ENCODE measurements at regions not wholly inside any gene's neighbourhood (a gene's known extent, or its start where the extent isn't known, plus 50 kb on each side); places are given as distances from the start of the nearest gene placed in this dataset.

DNA sequence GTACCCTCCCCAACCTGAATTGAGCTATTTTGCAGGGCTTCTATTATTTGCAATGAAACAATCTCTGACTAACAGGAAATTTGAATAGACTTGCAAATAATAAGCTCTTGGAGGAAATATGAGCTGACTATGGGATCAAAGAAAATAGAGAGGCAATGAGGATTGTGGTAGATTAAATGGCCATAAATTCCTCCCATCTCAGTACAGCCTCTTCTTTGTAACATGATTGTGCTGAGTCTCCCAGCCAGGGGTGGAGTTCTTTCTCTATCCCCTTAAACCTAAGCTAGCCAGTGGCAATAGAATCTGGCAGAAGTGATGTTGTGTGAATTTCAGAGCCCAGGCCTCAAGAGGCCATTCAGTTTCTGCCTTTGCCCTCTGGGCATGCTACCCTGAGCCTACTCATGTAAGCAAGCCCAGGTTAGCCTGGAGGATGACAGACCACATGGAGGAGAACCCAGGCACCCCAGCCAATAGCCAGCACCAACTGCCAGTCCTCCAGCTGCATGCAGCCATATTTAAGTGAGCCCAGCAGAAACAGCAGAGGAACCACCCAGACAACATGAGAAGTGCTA is 86.8 kb upstream of the TP53I11 start:
- DNase-seq: no peak

DNA sequence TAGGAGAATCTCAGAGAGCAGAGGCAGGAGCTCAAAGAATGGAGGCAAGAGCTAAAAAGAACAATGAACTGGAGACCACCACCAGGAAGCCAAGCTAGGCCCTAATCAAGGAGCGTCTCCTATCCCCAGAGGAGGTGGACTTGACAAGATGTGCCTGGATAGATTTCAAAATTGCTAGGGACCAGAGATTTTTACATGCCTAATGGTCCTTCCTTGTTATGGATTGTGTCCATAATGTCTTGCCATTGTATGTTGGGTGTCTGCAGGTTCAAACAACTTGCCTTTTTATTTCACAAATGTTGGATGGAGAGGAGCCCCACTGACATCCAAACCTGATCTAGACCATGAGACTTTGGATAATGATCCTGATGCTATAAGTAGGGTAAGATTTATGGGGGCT is 88.2 kb upstream of the TP53I11 start:
- no peak for DNase-seq

DNA sequence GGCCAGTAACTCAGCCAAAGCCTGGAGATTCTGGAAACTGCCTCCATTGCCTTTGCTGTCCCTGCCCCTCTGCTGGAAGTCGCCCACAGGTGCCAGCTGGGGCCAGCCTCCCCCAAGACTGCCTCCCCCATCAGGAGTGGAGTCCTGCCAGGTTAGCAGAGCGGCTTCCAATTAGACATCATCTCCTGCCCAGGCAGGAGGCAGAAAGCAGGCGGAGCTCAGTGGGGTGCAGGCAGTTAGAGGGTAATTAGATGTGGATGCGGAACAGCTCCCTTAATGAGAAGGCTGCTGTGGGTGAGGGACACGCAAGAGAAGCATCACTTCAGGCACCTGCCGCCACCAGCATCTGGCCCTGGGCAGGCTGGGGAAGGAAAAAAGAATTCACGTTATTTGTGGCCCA is 90.9 kb upstream of the TP53I11 start:
- DNase-seq: no peak

DNA sequence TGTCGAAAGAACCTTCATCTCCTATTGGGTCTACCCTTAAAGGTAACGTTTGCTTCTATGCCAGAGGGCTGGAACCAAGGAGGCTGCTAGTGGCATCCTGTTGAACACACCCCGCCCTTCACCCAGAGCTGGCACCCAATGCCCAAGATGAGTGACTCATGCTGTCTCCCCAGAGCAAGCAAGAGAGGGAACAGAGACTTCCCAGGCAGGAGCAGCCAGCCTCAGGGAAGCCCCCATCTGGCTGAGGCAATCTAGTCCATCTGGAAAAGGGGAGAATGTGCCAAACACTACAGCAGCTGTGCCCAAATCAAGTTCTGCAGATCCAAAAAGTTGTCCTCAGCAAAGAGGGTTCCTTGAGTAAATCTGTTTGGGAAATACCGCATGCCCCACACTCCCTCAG is 91.9 kb upstream of the TP53I11 start:
- DNase-seq: no peak

DNA sequence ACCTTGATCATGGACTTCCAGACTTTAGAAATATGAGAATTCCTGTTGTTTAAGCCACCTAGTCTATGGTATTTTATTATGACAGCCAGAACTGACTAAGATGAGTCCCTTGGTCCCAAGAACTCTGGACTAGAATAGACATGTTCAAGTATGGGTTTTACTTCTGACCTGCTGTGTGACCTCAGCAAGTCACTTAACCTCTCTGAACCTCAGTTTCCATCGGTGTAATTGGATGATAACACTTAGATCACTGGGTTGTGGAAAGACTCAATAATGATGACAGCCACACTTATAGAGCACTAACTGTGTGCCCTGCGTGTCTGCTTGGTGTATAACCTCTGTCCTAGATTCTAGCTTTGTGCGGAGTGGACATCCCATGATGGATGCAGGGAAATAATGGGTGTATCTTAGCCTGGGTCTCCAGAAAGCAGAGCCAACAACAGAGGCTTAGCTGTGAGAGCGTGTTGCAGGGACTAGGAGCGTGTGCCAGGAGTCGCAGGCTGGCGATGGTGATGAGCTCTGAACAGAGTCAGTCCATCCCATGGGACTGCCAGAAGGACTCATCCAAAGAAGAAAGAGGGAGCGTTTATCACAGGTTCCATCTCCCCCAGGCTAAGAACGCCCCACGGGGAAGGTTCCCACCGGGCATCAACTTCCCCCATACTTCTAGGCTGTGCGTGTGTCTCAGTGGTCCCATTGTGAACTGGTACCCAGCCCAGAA is 93.2 kb upstream of the TP53I11 start:
- no peak for DNase-seq

DNA sequence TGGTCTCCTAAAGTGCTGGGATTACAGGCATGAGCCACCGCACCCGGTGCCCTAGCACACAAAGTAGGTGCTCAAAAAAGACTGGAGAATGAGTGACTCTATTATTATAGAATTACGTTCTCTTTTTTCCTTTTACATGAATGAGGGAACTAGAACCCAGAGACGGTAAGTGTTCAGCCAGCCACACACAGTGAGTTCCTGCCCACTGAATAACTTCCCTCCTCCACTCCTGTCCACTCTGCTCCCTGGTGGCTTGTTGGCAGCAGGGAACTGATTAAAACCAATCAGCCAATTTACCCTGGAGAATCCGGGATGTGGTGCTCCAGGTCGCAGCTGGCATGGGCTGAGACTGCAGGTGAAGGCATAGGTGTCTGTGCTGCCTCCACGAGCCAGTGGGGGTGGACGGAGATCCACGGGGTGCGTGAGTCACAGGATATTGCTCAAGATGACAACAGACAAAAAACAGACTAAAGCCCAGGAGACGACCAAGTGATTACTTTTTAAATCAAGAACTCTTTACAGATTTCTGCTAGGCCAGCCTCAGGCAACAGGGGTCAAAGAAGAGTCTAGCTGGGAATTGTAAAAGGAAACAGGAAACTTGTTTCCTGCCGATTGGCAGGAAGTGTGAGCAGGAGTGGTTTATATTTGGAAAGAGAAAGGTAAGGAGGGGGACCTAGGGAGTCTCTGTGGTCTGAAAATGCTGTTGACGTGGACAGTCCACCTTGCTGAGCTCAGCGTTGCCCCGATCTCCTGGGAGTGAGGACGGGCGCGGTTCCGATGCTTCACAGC is 95.2 kb upstream of the TP53I11 start:
- no peak for DNase-seq

DNA sequence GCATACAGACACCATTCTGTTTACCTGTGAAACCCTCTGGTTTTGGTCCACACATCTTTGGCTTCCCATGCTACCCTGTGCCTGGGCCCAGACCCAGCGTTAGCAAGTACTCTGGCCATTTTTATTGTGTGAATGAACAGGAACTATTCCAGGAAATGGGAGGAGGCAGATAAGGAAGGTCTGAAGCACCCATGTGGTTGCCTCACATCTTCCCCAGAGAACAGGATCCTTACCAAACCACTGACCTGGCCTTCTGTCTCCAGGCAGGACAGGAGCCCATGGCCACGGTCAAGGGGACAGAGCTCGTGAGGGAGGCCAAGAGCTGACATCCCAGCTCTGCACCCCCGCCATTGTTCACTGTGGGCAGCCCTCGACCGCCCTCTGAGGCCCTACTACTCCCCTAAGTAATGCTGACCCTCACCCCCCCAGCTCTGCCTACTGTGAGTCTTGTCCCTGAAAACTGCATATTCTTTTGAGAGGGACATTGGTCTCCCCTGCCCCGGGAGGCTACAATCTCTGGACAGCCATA is 97.7 kb upstream of the TP53I11 start:
- DNase-seq: no peak

DNA sequence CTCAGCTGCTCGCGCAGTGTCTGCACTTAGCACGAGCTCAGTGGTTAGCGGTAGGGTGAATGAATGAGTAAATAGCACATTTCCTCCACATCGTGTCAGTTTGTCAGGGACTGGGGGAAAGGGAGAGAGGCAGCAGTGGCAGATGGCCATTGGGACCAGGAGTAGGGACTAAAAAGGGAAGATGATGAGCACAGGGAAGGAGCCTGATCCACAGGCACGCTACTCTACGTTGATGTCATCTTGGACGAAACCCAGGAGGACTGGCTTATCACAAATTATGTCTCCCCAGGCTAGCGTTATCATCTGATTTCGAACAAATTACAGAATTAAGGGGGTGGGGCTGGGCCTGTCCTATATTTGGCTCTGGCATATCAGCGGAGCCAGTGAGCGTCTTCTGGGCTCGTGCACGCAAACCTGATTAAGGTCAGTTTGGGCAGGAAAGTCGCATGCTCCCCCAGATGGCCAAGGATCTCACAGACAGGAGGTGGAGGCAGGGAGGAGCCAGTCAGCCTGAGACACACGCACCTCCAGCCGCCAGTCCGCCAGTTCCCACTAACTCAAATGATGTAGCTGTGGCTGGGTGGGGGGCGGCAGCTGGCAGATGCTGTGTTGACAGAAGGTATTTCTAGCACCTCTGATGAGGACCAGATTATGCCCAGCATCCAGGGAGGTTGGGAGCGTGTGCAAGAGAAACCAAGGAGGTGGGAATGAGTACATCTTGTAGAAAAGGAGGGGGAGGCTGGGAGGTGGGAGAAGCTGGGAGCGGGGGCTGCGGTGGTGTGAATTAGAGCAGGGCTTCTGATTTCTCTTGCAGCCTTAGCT is 97.4 kb upstream of the PRDM11 start:
- DNase-seq: no peak

DNA sequence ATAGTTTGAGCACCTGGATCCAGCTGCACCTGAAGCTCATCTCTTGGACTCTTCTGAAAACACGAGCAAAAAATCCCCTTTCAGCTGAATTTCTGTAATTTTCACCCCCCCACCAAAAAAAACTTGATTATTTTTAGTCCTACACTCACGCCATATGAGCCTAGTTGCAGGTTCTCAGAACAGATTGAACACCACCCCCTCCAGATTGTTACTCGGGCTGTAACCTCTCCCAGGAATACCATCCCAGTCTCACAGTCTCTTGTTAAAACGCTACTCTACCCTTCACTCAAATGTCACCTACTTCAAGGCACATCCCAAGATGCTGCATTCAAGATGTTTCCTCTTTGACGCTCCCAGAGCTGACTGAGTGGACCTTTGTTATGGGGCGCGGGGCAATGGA is 96.3 kb upstream of the PRDM11 start:
- no peak for DNase-seq

DNA sequence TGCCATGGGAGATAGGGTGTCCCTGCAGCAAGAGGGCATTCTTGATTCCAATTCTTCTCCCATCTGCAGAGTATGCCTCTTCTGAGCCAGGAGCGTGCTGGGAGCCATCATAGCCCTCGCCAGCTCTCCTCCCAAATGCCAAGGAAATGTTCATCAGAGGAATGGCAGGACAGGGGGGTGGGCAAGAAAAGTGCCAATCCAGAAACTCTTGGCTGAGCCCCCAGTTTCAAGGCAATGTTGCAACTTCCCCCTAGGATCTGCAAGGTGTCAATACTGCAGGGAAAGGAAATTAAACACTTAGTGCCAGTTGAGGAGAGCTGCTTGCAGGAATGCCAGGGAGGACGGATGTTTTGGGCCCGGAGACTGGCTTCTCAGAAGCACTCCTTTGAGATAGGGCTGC is 94.8 kb upstream of the PRDM11 start:
- DNase-seq: no peak

DNA sequence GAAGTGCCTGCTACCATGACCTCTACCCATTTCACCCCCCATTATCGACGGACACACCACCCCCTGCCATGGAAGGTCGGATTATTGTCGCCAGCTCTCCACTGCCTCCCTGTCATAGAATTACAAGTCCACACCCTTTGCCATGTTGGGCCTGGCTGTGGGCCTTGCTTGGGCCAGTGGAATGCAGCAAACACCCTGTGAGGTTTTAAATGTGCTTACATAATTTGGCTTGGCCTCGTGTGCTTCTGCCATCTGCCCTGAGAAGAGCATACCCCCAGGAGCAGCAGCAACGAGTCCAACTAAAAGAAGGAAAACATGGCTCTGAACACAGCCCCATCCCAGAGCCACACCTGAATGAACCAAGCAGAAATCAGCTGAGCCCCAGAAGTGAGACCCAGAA is 94.1 kb upstream of the PRDM11 start:
- DNase-seq: no peak

DNA sequence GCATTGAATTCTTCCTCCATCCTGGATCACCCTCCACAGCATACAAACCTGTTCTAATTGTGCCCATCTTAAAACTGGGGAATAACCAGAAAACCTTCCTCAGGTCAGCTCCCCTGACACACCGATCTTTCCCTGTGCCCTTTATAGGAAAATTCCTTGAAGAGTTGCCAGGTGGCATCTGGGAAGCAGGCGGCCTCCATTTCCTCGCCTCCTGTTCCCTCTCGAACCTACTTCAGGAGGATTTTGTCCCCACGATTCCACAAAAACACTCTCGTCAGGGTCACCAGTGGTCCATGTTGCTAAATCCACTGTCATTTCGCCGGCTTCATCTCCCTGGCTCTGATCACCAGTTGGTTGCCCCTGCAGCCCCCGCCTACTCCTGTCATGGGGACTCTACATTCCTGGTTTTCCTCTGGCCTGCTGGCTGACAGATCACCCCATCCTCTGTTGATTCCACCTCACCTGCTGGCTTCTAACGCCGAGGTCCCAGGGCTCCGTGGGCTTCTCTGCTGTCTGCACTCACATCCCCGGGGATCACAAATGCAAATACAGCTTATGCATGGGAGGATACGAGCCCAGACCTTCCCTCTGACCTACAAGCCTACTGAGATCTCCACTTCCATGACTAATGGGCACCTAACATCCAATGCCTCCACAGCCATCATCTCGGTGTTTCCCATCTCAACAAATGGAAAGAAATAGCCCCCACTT is 92.5 kb upstream of the PRDM11 start:
- no peak for DNase-seq

DNA sequence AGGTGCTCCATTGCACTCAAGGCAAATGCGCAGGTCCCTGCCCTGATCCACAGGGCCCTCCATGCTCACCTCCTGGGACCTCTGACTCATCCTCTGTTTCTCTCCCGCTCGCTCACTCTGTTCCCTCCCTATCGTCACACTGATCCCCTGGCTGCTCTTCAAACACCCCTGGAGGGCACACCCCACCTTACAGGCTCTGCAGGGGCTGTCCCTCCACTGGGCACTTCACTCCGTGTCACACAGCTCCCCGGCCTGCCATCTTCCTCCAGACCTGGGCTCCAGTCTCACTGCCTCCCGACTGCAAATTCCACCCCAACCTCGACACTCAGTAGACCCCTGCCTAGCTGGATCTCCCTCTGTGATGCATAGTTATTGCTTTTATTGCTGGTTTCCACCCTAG is 91.5 kb upstream of the PRDM11 start:
- DNase-seq: no peak

DNA sequence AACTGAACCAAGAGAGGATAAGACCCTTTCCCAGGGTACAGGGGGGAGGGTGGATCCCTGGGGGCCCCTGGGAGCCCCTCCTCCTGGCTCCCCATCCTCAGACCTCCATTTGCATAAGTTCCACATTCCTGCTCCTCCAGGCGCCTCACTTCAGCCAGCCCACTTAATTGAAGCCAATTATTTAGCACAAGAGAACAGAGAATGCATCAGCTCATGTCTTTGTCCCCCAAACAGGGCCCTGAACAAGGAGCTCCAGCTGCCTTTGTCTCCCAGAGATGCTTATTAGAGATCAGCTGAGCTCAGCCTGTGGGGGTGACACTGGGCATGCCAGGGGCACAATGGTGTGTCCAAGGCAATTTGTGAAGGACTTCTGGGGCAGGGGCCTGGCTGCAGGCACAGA is 89.9 kb upstream of the PRDM11 start:
- DNase-seq: no peak

DNA sequence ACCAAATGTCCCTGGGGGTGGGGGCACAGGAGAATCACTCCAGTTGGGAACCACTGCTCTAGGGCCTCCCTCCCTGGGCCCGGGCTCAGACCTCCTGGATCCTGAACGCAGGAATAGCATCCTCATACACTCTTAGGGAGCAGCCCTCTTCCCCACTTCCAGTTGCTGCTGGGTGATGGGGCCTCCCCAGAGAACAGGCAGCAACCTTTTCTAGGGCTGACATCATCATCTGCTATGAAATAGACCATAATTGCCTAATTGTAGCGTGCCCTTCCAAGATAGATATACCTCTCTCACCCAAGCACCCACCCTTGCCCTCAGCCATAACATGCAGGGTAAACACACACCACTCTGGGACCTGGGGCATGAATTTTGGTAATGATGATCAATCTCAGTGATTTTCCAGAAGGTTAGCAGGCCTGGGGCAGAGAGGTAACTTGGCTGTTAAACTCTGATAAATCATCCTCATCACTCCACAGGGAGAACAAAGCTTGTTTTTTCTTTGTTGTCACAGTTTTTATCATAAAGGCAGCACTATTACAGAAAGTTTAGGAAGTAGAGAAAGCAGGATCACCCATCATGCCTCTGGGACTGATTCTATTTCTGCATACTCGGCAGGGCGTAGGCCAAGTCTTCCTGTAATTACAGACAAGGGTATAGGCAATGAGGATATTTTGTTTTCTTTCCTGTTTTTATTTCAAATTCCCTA is 88.3 kb upstream of the PRDM11 start:
- no peak for DNase-seq

DNA sequence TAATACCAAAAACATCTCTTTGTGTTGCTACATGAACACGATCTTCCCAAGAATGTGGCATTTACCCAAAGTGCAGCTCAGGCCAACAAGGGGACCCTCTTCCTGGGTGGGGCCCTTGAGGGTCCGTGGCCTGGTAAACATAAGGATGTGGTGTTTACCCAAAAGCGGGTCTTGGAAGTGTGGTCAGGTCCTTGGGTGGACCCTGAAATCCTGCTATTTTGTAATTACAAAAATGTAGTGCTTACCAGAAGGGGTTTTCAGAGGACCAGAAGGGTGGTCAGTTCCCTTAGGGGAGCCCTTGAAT is 87.8 kb upstream of the PRDM11 start:
- DNase-seq: no peak

DNA sequence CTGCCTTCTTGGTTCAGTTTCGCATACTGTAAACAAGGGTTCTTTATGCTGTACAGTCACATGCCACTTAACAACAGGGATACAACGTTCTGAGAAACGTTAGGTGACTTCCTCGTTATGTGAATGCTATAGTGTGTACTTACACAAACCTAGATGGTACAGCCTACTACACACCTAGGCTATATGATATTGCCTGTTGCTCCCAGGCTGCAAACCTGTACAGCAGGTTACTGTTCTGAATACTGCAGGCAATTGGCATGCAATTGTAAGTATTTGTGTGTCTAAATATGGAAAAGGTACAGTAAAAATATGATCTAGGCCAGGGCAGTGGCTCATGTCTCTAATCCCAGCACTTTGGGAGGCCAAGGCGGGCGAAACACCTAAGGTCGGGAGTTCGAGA is 85.7 kb upstream of the PRDM11 start:
- no peak for DNase-seq

DNA sequence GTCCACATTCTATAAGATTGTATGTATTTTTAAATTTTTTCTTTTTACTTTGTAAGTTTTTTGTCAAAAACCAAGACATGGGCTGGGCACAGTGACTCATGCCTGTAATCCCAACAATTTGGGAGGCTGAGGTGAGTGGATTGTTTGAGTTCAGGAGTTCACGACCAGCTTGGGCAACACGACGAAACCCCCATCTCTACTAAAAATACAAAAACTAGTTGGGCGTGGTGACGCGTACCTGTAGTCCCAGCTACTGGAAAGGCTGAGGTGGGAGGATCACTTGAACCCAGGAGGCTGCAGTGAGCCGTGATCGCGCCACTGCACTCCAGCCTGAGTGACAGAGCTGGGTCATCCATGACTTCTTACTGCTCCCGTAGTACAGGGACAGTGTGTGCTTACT is 84.8 kb upstream of the PRDM11 start:
- DNase-seq: no peak

DNA sequence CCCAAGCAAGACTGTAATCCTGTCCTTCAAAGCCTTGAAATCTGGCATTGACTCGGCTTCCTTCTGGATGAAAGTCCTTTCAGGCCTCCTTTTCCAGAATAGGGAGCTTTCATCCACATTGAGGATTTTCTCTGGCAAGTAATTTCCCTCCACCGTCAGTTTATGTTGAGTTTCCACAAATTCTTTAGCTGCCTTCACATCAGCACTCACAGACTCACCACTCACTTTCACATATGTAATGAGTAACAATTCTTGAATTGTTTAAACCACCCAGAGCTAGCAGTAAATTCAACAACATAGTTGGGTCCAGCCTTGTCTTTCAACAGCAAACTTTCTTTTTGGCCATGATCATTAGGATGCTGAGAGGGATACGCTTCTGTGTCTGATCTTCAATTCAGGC is 84.3 kb upstream of the PRDM11 start:
- no peak for DNase-seq

DNA sequence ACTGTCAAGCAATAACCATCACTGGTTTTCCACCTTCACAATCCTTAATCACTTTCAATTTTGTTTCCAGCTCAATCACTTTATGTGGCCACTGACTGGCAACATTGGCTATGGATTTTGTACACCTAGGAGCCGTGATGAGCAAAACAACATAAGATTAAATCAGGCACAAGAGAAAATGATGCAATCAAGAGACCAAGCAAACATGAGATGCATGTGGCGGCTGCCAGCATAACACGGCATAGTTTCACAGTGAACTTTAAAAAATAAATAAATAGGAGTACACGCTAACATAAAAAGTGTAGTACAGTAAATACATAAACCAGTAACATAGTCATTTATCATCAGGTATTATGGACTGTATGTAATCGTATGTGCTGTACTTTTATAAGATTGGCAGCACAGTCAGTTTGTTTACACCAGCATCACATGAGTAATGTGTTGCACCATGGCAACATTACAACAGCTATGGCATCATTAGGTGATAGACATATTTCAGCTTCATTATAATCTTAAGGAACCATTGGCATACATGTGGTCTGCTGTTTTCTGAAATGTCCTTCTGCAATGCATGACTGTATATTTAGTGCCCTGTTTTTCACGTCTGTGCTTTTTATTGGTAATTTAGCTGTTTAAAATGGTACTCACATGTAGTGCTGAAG is 83.3 kb upstream of the PRDM11 start:
- DNase-seq: no peak

DNA sequence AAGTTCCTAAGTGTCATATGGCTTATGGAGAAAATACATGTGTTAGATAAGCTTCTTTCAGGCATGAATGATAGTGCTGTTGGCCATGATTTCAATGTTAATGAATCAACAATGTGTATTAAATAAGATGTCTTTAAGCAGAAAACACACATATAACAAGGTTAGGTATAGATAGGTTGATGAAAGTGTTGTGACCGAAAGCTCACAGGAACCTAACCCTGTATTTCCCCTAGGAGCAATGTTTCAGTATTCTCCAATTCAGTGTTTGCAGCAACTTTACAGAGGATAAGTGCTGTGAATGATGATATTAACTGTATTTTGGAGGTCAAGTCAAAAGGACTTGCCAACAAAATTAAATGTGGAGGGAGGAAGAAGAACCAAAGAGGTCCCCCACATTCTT is 82.8 kb upstream of the PRDM11 start:
- no peak for DNase-seq

DNA sequence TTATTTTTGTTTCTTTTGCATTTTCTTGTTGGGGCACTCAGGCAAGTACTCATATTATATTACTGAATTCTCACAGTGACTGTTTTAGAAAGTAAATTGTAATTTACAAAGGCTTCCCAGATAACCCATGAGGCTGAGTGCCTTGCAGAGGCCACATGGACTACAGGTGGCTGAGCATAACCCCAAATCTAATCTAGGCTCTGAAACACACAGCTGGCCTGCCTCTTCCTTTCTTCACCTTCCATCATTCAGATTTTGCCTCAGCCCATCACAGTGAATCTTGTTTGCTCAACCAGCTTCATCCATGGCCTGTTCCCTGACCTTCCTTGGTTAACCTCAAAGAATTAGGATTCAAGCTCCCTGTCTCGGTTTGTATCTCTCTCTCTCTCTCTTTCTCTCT is 78.5 kb upstream of the PRDM11 start:
- DNase-seq: no peak

All from activated CD8-positive, alpha-beta memory T cell treated with anti-CD3 and anti-CD28 coated beads for 24 hours (primary cell).